Cardiac muscle cell (in vitro differentiated cells and primary cell): ENCODE measurements at regions not wholly inside any gene's neighbourhood (a gene's known extent, or its start where the extent isn't known, plus 50 kb on each side); places are given as distances from the start of the nearest gene placed in this dataset.

Experiments
- DNase-seq, 2 donors: peaks; one replicate each; pipeline versions ENCODE4 v3.0.0 to v3.0.0-alpha.2; 2010 to 2017; ENCODE audit warnings: low read depth in 1 of 2, low spot score in 1 of 2
- H3K27ac ChIP-seq: fragments of 200-600 bp; sonication (generic); 2 replicates; pipeline ENCODE4 v1.5.1; 2016
- H3K27me3 ChIP-seq: fragments of 200-600 bp; sonication (generic); 2 replicates; pipeline ENCODE4 v1.6.0; 2016; ENCODE audit warnings: control low read depth
- H3K36me3 ChIP-seq: fragments of 200-600 bp; sonication (generic); 2 replicates; pipeline ENCODE4 v1.5.1; 2016; ENCODE audit warnings: control low read depth
- H3K4me1 ChIP-seq: fragments of 200-600 bp; sonication (generic); 2 replicates; pipeline ENCODE4 v1.8.1; 2017; ENCODE audit warnings: low read depth, mild to moderate bottlenecking, mixed run types
- H3K4me3 ChIP-seq: fragments of 200-600 bp; sonication (generic); 2 replicates; pipeline ENCODE4 v1.5.1; 2016; ENCODE audit warnings: mild to moderate bottlenecking
- H3K9me3 ChIP-seq: fragments of 200-600 bp; sonication (generic); 2 replicates; pipeline ENCODE4 v1.5.1; 2017; ENCODE audit warnings: low read depth, mild to moderate bottlenecking, control low read depth
- TF ChIP-seq, protein P1 (sequence below): IDR thresholded peaks from 2 replicates; pipeline ENCODE4 v1.5.1; 2012; ENCODE audit warnings: low read depth, mild to moderate bottlenecking, low read length

GRCh38 chr3:124161448-124161847, 169.5 kb upstream of the ROPN1 start:
- Histone ChIP-seq H3K36me3 (no peaks in the 10 kb centered on the region), H3K27me3 (peaks cover 26% of the 10 kb centered on the region), H3K4me3 (no peak overlapping the region), H3K27ac (no peak overlapping the region), H3K9me3 (no peaks in the 10 kb centered on the region), H3K4me1 (no peaks in the 10 kb centered on the region)
- TF ChIP-seq, protein P1, sequence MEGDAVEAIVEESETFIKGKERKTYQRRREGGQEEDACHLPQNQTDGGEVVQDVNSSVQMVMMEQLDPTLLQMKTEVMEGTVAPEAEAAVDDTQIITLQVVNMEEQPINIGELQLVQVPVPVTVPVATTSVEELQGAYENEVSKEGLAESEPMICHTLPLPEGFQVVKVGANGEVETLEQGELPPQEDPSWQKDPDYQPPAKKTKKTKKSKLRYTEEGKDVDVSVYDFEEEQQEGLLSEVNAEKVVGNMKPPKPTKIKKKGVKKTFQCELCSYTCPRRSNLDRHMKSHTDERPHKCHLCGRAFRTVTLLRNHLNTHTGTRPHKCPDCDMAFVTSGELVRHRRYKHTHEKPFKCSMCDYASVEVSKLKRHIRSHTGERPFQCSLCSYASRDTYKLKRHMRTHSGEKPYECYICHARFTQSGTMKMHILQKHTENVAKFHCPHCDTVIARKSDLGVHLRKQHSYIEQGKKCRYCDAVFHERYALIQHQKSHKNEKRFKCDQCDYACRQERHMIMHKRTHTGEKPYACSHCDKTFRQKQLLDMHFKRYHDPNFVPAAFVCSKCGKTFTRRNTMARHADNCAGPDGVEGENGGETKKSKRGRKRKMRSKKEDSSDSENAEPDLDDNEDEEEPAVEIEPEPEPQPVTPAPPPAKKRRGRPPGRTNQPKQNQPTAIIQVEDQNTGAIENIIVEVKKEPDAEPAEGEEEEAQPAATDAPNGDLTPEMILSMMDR, result no peak
- no peak for DNase-seq

DNA sequence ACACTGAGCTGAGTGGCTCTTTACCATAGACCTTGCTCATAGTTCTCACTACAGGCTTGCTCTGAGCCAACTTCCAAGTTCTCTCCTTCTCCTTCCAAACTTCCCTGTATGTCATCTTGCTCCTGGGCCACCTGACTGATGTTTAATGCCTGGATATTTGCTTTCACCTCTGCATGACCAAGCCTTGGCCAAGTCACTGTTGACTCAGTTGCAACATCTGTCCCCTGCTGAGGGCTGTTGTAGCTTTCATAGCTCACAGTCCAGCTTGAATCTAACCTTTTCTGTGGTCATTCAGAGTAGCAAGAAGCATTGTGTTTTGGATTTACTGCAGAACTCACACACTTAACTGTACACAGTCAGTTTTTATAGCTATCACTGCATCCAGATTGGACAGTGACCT, 171.8 kb upstream of the ROPN1 start:
- H3K27me3 ChIP-seq, result peaks cover 17% of the 10 kb centered on the region
- no peak for DNase-seq
- H3K9me3 ChIP-seq, result no peaks in the 10 kb centered on the region
- TF ChIP-seq, protein P1, result no peak
- H3K4me3 ChIP-seq, result no peak overlapping the region
- H3K36me3 ChIP-seq, result no peaks in the 10 kb centered on the region
- H3K4me1 ChIP-seq, result no peaks in the 10 kb centered on the region
- H3K27ac ChIP-seq, result no peak overlapping the region

DNA sequence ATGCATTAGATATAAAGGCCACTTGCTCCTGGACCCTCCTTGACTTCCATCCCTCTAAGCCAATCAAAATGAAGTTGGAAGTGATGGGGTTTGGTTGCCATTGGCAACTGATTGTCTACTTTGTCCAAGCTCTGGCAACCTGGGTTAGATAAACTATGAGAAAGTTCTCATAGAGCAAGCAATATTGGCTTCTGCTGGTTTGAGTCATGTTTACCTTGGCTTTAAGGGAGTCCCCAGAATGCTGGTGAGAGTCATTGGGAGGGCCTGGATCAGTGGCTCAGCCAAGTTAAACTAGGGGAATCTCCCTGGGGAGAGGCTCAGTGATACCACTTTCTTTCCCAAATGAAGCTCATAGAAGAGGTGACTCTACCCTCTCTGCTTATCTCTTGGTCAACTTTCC, 176.3 kb upstream of the ROPN1 start:
- Histone ChIP-seq H3K4me3 (no peak overlapping the region), H3K4me1 (no peaks in the 10 kb centered on the region), H3K27ac (no peak overlapping the region), H3K36me3 (no peaks in the 10 kb centered on the region), H3K27me3 (peaks cover 9% of the 10 kb centered on the region), H3K9me3 (no peaks in the 10 kb centered on the region)
- TF ChIP-seq, protein P1, result no peak
- DNase-seq, result no peak

DNA sequence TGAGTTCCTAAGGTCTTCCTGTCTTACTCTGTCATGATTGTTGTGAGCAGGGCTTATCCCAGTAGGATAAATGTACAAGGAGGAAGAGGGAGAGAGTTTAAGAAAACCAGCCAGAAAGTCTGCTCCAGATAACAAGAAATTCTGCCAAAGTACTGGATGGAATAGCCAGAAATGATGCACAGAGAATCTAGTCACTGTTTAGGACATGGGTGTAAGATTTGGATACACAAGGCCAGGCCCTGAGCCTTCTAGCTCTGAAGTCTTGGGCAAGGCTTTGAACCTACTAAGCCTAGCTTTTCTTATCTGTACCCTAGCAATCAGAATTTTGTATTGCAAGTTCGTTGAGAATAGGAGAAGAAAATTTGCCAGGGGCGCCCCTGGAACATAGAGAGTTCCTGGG, 180.4 kb upstream of the ROPN1 start:
- no peak for DNase-seq
- Histone ChIP-seq H3K4me3 (no peak overlapping the region), H3K9me3 (no peaks in the 10 kb centered on the region), H3K36me3 (no peaks in the 10 kb centered on the region), H3K27ac (no peak overlapping the region), H3K27me3 (no peaks in the 10 kb centered on the region), H3K4me1 (no peaks in the 10 kb centered on the region)
- TF ChIP-seq, protein P1, result no peak

- Histone ChIP-seq H3K4me1 (no peaks in the 10 kb centered on the region), H3K4me3 (no peak overlapping the region), H3K27me3 (no peaks in the 10 kb centered on the region), H3K27ac (no peak overlapping the region), H3K9me3 (no peaks in the 10 kb centered on the region), H3K36me3 (no peaks in the 10 kb centered on the region)
- no peak for DNase-seq
- TF ChIP-seq, protein P1, result no peak
These were observed 180.9 kb upstream of the ROPN1 start for GRCh38 chr3:124172816-124173215.

- H3K27me3 ChIP-seq, result no peaks in the 10 kb centered on the region
- H3K4me1 ChIP-seq, result no peaks in the 10 kb centered on the region
- H3K36me3 ChIP-seq, result no peaks in the 10 kb centered on the region
- TF ChIP-seq, protein P1, result no peak
- H3K9me3 ChIP-seq, result no peaks in the 10 kb centered on the region
- DNase-seq, result peak; percentile 2 to 33
- H3K27ac ChIP-seq, result no peak overlapping the region
- H3K4me3 ChIP-seq, result no peak overlapping the region
These were observed 182.6 kb upstream of the ROPN1 start for GRCh38 chr3:124174476-124174875.
